ENCODE measurements at regions not wholly inside any gene's neighbourhood (a gene's known extent, or its start where the extent isn't known, plus 50 kb on each side); places are given as distances from the start of the nearest gene placed in this dataset.
A peak's percentile ranks its signal among the peaks of the same experiment; 100 is the strongest.

DNA sequence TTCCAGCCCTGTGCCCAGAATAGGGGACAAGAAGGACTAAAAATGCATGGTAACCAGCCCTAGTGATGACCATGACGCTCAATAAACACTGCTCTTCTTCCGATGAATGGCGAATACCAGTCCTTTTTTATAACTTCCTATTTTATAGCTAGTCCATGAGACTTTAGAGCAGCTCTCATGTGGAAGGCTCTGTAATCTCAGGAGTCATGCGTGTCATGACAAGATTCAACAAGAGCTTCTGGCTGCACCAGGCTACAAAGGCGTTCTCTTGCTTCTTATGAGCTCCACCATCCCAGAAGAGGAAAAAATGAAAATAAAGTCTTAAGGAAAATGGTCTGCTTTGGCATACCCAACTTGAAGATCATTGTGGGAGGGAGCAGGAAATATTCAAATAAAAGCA is 141.0 kb downstream of the TMCO5A start:
- TF ChIP-seq, protein P1, sequence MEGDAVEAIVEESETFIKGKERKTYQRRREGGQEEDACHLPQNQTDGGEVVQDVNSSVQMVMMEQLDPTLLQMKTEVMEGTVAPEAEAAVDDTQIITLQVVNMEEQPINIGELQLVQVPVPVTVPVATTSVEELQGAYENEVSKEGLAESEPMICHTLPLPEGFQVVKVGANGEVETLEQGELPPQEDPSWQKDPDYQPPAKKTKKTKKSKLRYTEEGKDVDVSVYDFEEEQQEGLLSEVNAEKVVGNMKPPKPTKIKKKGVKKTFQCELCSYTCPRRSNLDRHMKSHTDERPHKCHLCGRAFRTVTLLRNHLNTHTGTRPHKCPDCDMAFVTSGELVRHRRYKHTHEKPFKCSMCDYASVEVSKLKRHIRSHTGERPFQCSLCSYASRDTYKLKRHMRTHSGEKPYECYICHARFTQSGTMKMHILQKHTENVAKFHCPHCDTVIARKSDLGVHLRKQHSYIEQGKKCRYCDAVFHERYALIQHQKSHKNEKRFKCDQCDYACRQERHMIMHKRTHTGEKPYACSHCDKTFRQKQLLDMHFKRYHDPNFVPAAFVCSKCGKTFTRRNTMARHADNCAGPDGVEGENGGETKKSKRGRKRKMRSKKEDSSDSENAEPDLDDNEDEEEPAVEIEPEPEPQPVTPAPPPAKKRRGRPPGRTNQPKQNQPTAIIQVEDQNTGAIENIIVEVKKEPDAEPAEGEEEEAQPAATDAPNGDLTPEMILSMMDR (IDR thresholded peaks at IDR 0.05; ENCODE audit: insufficient read depth, low read length, poor library complexity, severe bottlenecking), result no peak
- DNase-seq (ENCODE audit: extremely low read depth, insufficient read length), result no peak
- no peaks in the 10 kb centered on the region for H3K27me3 ChIP-seq (replicated peaks; ENCODE audit: control insufficient read depth, insufficient read depth, low read length)
- no peak overlapping the region for H3K4me3 ChIP-seq (replicated peaks; ENCODE audit: low read depth, low read length)
- no peaks in the 10 kb centered on the region for H3K36me3 ChIP-seq (ENCODE audit: control insufficient read depth, insufficient read depth, low read length)

DNA sequence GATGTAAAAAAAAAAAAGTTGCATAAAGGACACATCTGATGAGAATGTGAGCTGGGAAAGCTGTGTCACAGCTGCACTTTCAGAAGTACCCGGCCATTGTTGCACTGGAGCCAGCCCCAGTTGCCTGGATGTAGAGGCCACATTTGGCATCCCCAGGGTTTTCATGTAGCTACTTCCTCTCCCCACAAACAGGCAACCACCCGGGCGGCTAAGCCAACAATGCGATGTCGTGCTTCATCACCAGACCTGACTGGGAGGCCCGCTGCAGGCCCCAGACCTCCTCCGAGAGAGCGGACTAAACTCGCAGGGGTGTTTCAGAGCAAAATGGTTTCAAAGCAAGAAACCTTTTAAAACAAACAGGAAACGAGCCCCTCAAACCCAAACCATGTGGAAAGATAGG is 142.3 kb downstream of the TMCO5A start:
- Histone ChIP-seq H3K4me3 (replicated peaks; ENCODE audit: low read depth, low read length) (no peak overlapping the region), H3K36me3 (ENCODE audit: control insufficient read depth, insufficient read depth, low read length) (no peaks in the 10 kb centered on the region), H3K27me3 (replicated peaks; ENCODE audit: control insufficient read depth, insufficient read depth, low read length) (no peaks in the 10 kb centered on the region)
- TF ChIP-seq, protein P1 (IDR thresholded peaks at IDR 0.05; ENCODE audit: insufficient read depth, low read length, poor library complexity, severe bottlenecking), result no peak
- peak; percentile 64 for DNase-seq (ENCODE audit: extremely low read depth, insufficient read length)

DNA sequence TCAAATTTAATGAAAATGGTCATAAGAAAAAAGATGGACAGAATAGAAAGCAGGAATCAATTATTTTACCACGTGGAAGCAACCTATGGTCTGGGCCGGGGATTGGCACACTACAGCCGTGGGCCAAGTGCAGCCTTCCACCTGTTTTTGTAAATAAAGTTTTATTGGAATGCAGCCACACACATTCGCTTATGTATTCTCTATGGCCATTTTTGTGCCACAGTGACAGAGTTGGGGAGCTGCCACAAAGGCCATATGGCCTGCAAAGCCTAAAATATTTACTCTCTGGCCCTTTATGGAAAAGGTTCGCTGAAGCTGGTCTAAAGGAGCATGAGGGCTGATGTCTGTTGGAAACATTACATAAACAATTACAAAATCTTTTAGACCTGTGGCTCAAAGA is 144.8 kb downstream of the TMCO5A start:
- Histone ChIP-seq H3K4me3 (replicated peaks; ENCODE audit: low read depth, low read length) (no peak overlapping the region), H3K36me3 (ENCODE audit: control insufficient read depth, insufficient read depth, low read length) (no peaks in the 10 kb centered on the region), H3K27me3 (replicated peaks; ENCODE audit: control insufficient read depth, insufficient read depth, low read length) (no peaks in the 10 kb centered on the region)
- TF ChIP-seq, protein P1 (IDR thresholded peaks at IDR 0.05; ENCODE audit: insufficient read depth, low read length, poor library complexity, severe bottlenecking), result no peak
- no peak for DNase-seq (ENCODE audit: extremely low read depth, insufficient read length)

DNA sequence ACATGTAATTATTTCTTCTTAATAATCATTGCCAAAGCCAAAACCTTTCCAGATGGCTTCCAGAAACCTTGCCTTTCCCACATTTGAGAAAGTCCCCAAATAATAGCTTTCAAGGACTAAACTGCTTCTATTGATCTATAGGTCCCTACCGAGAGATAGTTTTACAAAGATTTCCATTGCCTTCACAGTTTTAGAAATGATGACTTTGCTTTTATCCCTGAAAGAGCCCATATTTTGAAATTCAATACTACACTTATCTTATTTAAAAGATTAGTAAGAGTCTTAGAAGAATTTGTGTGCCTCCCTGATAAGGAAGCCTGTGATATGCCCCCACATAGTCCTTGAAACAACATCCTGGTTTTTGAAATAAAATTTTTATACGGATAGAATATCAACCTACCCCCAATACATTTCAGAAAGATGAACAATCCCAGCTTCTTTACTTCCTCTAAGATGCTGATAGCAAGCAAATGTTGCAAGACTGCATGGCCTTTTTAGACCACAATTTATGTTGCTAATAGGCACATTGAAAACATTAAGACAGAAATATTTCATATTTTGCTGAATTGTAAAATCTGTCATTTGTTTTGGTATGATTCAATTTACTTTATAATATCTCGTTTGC is 146.3 kb downstream of the TMCO5A start:
- no peak overlapping the region for H3K4me3 ChIP-seq (replicated peaks; ENCODE audit: low read depth, low read length)
- no peak for DNase-seq (ENCODE audit: extremely low read depth, insufficient read length)
- no peaks in the 10 kb centered on the region for H3K36me3 ChIP-seq (ENCODE audit: control insufficient read depth, insufficient read depth, low read length)
- no peaks in the 10 kb centered on the region for H3K27me3 ChIP-seq (replicated peaks; ENCODE audit: control insufficient read depth, insufficient read depth, low read length)
- TF ChIP-seq, protein P1 (IDR thresholded peaks at IDR 0.05; ENCODE audit: insufficient read depth, low read length, poor library complexity, severe bottlenecking), result no peak

DNA sequence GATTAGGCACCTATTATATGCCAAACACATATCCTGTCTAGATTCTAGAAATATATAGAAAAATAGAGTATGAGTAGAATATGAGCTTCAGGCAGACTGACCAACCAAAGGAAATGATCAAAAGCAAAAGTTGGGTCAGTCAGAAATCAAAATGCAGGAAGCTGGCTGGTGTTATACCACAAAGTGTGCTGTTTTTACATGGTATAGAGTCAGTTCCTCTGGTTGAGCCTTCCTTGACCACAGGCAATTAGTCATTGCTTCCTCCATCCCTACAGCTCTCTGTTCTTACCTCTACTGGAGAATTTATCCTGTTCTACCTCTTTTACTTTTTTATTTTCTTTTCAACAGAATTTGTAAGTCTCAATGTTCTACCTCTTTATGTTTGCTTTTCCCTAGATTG is 149.8 kb downstream of the TMCO5A start:
- DNase-seq (ENCODE audit: extremely low read depth, insufficient read length), result peak; percentile 66
- TF ChIP-seq, protein P1 (IDR thresholded peaks at IDR 0.05; ENCODE audit: insufficient read depth, low read length, poor library complexity, severe bottlenecking), result no peak

DNA sequence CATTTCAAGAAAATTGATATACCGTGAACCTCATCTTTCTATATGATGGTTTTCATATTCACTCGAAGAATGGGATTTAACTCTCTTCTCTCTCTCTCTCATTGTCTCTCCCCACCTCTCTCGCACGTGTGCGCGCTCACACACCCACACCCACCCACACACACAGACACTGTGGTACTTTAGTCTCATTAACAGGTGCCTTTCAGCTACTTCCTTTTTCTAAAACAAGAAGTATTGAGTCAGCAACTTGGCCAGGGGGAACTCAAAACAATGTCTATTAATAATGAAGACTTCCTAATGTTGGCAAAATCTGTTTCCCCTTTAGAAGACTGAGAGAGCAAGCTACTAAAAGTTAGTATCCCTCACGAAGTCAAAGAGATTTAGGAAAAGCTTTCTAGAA is 150.7 kb downstream of the TMCO5A start:
- no peaks in the 10 kb centered on the region for H3K36me3 ChIP-seq (ENCODE audit: control insufficient read depth, insufficient read depth, low read length)
- TF ChIP-seq, protein P1 (IDR thresholded peaks at IDR 0.05; ENCODE audit: insufficient read depth, low read length, poor library complexity, severe bottlenecking), result no peak
- no peak overlapping the region; the same call in 1 of the 2 replicates for H3K4me3 ChIP-seq (replicated peaks; ENCODE audit: low read depth, low read length)
- H3K27me3 ChIP-seq (replicated peaks; ENCODE audit: control insufficient read depth, insufficient read depth, low read length), result no peaks in the 10 kb centered on the region
- peak; percentile 75 for DNase-seq (ENCODE audit: extremely low read depth, insufficient read length)

More for the DNA sequence above, 149.8 kb downstream of the TMCO5A start:
- no peak overlapping the region for H3K4me3 ChIP-seq (replicated peaks; ENCODE audit: low read depth, low read length)
- H3K36me3 ChIP-seq (ENCODE audit: control insufficient read depth, insufficient read depth, low read length), result no peaks in the 10 kb centered on the region
- H3K27me3 ChIP-seq (replicated peaks; ENCODE audit: control insufficient read depth, insufficient read depth, low read length), result no peaks in the 10 kb centered on the region

Measured in GM06990 (cell line).